ENCODE measurements at regions not wholly inside any gene's neighbourhood (a gene's known extent, or its start where the extent isn't known, plus 50 kb on each side); places are given as distances from the start of the nearest gene placed in this dataset.

GRCh38 chr3:67986706-67987105 lies 332.3 kb upstream of the SUCLG2 start:
- no peaks in the 10 kb centered on the region for H3K27me3 ChIP-seq (ENCODE audit: control insufficient read depth, insufficient read depth, low read length)
- DNase-seq (ENCODE audit: low read depth in 4 of 6, low spot score in 6 of 6): peak in 1 of 6 donors; percentile 58
- WGBS (ENCODE audit: insufficient coverage): 93% methylated on average over 2 of the region's 4 CpGs
- no peaks in the 10 kb centered on the region for H3K4me1 ChIP-seq (ENCODE audit: control insufficient read depth, insufficient read depth, low read length)
- H3K9me3 ChIP-seq (ENCODE audit: control insufficient read depth, insufficient read depth, low read length): no peaks in the 10 kb centered on the region
- H3K36me3 ChIP-seq (ENCODE audit: control insufficient read depth, insufficient read depth, low read length): no peaks in the 10 kb centered on the region
- no peak overlapping the region for H3K4me3 ChIP-seq (ENCODE audit: low read depth, low read length)
- no peak overlapping the region for H3K27ac ChIP-seq (ENCODE audit: low read depth, low read length)

GRCh38 chr3:67983166-67983565 lies 328.8 kb upstream of the SUCLG2 start:
- H3K4me1 ChIP-seq (ENCODE audit: control insufficient read depth, insufficient read depth, low read length): no peaks in the 10 kb centered on the region

GRCh38 chr3:67981077-67981476 lies 326.7 kb upstream of the SUCLG2 start:
- no peaks in the 10 kb centered on the region for H3K36me3 ChIP-seq (ENCODE audit: control insufficient read depth, insufficient read depth, low read length)
- H3K4me1 ChIP-seq (ENCODE audit: control insufficient read depth, insufficient read depth, low read length): no peaks in the 10 kb centered on the region
- no peaks in the 10 kb centered on the region for H3K9me3 ChIP-seq (ENCODE audit: control insufficient read depth, insufficient read depth, low read length)
- no peaks in the 10 kb centered on the region for H3K27me3 ChIP-seq (ENCODE audit: control insufficient read depth, insufficient read depth, low read length)
- no peak overlapping the region for H3K27ac ChIP-seq (ENCODE audit: low read depth, low read length)
- no CpG with 5 or more reads among the region's 3 CpGs for WGBS (ENCODE audit: insufficient coverage)
- DNase-seq (ENCODE audit: low read depth in 4 of 6, low spot score in 6 of 6): no peak
- H3K4me3 ChIP-seq (ENCODE audit: low read depth, low read length): no peak overlapping the region

More at GRCh38 chr3:67983166-67983565, 328.8 kb upstream of the SUCLG2 start:
- Histone ChIP-seq H3K9me3 (ENCODE audit: control insufficient read depth, insufficient read depth, low read length) (no peaks in the 10 kb centered on the region), H3K4me3 (ENCODE audit: low read depth, low read length) (no peak overlapping the region), H3K36me3 (ENCODE audit: control insufficient read depth, insufficient read depth, low read length) (no peaks in the 10 kb centered on the region), H3K27ac (ENCODE audit: low read depth, low read length) (no peak overlapping the region), H3K27me3 (ENCODE audit: control insufficient read depth, insufficient read depth, low read length) (no peaks in the 10 kb centered on the region)
- WGBS (ENCODE audit: insufficient coverage): 25% methylated on average over 1 of the region's 3 CpGs
- DNase-seq (ENCODE audit: low read depth in 4 of 6, low spot score in 6 of 6): peak in 2 of 6 donors; percentile 53 to 61

- Histone ChIP-seq H3K27ac (ENCODE audit: low read depth, low read length) (no peak overlapping the region), H3K4me3 (ENCODE audit: low read depth, low read length) (no peak overlapping the region), H3K36me3 (ENCODE audit: control insufficient read depth, insufficient read depth, low read length) (no peaks in the 10 kb centered on the region), H3K27me3 (ENCODE audit: control insufficient read depth, insufficient read depth, low read length) (no peaks in the 10 kb centered on the region), H3K4me1 (ENCODE audit: control insufficient read depth, insufficient read depth, low read length) (no peaks in the 10 kb centered on the region), H3K9me3 (ENCODE audit: control insufficient read depth, insufficient read depth, low read length) (no peaks in the 10 kb centered on the region)
- DNase-seq (ENCODE audit: low read depth in 4 of 6, low spot score in 6 of 6): no peak
Observed at GRCh38 chr3:67979342-67979741, 324.9 kb upstream of the SUCLG2 start.

GRCh38 chr3:67977762-67978161 lies 323.4 kb upstream of the SUCLG2 start:
- no CpG with 5 or more reads among the region's 2 CpGs for WGBS (ENCODE audit: insufficient coverage)
- no peaks in the 10 kb centered on the region for H3K27me3 ChIP-seq (ENCODE audit: control insufficient read depth, insufficient read depth, low read length)
- H3K9me3 ChIP-seq (ENCODE audit: control insufficient read depth, insufficient read depth, low read length): no peaks in the 10 kb centered on the region
- no peaks in the 10 kb centered on the region for H3K4me1 ChIP-seq (ENCODE audit: control insufficient read depth, insufficient read depth, low read length)
- DNase-seq (ENCODE audit: low read depth in 4 of 6, low spot score in 6 of 6): no peak
- H3K36me3 ChIP-seq (ENCODE audit: control insufficient read depth, insufficient read depth, low read length): no peaks in the 10 kb centered on the region
- H3K27ac ChIP-seq (ENCODE audit: low read depth, low read length): no peak overlapping the region
- H3K4me3 ChIP-seq (ENCODE audit: low read depth, low read length): no peak overlapping the region

- Histone ChIP-seq H3K27ac (ENCODE audit: low read depth, low read length) (no peak overlapping the region), H3K4me1 (ENCODE audit: control insufficient read depth, insufficient read depth, low read length) (no peaks in the 10 kb centered on the region), H3K27me3 (ENCODE audit: control insufficient read depth, insufficient read depth, low read length) (no peaks in the 10 kb centered on the region), H3K36me3 (ENCODE audit: control insufficient read depth, insufficient read depth, low read length) (no peaks in the 10 kb centered on the region), H3K9me3 (ENCODE audit: control insufficient read depth, insufficient read depth, low read length) (no peaks in the 10 kb centered on the region), H3K4me3 (ENCODE audit: low read depth, low read length) (no peak overlapping the region)
- DNase-seq (ENCODE audit: low read depth in 4 of 6, low spot score in 6 of 6): no peak
- no CpG with 5 or more reads among the region's 2 CpGs for WGBS (ENCODE audit: insufficient coverage)
Observed at GRCh38 chr3:67976663-67977062, 322.3 kb upstream of the SUCLG2 start.

- H3K27ac ChIP-seq (ENCODE audit: low read depth, low read length): no peak overlapping the region
- no peak for DNase-seq (ENCODE audit: low read depth in 4 of 6, low spot score in 6 of 6)
- H3K4me3 ChIP-seq (ENCODE audit: low read depth, low read length): no peak overlapping the region
- no peaks in the 10 kb centered on the region for H3K36me3 ChIP-seq (ENCODE audit: control insufficient read depth, insufficient read depth, low read length)
- no peaks in the 10 kb centered on the region for H3K27me3 ChIP-seq (ENCODE audit: control insufficient read depth, insufficient read depth, low read length)
- no peaks in the 10 kb centered on the region for H3K4me1 ChIP-seq (ENCODE audit: control insufficient read depth, insufficient read depth, low read length)
- no peaks in the 10 kb centered on the region for H3K9me3 ChIP-seq (ENCODE audit: control insufficient read depth, insufficient read depth, low read length)
Observed at GRCh38 chr3:67964596-67964995, 310.2 kb upstream of the SUCLG2 start.

- Histone ChIP-seq H3K9me3 (ENCODE audit: control insufficient read depth, insufficient read depth, low read length) (no peaks in the 10 kb centered on the region), H3K27ac (ENCODE audit: low read depth, low read length) (no peak overlapping the region), H3K4me1 (ENCODE audit: control insufficient read depth, insufficient read depth, low read length) (no peaks in the 10 kb centered on the region), H3K36me3 (ENCODE audit: control insufficient read depth, insufficient read depth, low read length) (no peaks in the 10 kb centered on the region), H3K27me3 (ENCODE audit: control insufficient read depth, insufficient read depth, low read length) (no peaks in the 10 kb centered on the region), H3K4me3 (ENCODE audit: low read depth, low read length) (no peak overlapping the region)
- DNase-seq (ENCODE audit: low read depth in 4 of 6, low spot score in 6 of 6): no peak
- 100% methylated on average over 1 of the region's 2 CpGs for WGBS (ENCODE audit: insufficient coverage)
Observed at GRCh38 chr3:67957268-67957667, 302.9 kb upstream of the SUCLG2 start.

- no peaks in the 10 kb centered on the region for H3K9me3 ChIP-seq (ENCODE audit: control insufficient read depth, insufficient read depth, low read length)
- no peaks in the 10 kb centered on the region for H3K4me1 ChIP-seq (ENCODE audit: control insufficient read depth, insufficient read depth, low read length)
- 62% methylated on average over 8 of the region's 13 CpGs for WGBS (ENCODE audit: insufficient coverage)
- no peaks in the 10 kb centered on the region for H3K27me3 ChIP-seq (ENCODE audit: control insufficient read depth, insufficient read depth, low read length)
- H3K27ac ChIP-seq (ENCODE audit: low read depth, low read length): no peak overlapping the region
- no peaks in the 10 kb centered on the region for H3K36me3 ChIP-seq (ENCODE audit: control insufficient read depth, insufficient read depth, low read length)
- DNase-seq (ENCODE audit: low read depth in 4 of 6, low spot score in 6 of 6): no peak
- H3K4me3 ChIP-seq (ENCODE audit: low read depth, low read length): no peak overlapping the region
Observed at GRCh38 chr3:67947808-67948508, 293.5 kb upstream of the SUCLG2 start.

GRCh38 chr3:67946436-67946835 lies 292.0 kb upstream of the SUCLG2 start:
- Histone ChIP-seq H3K36me3 (ENCODE audit: control insufficient read depth, insufficient read depth, low read length) (no peaks in the 10 kb centered on the region), H3K9me3 (ENCODE audit: control insufficient read depth, insufficient read depth, low read length) (no peaks in the 10 kb centered on the region), H3K27ac (ENCODE audit: low read depth, low read length) (no peak overlapping the region), H3K27me3 (ENCODE audit: control insufficient read depth, insufficient read depth, low read length) (no peaks in the 10 kb centered on the region), H3K4me3 (ENCODE audit: low read depth, low read length) (no peak overlapping the region), H3K4me1 (ENCODE audit: control insufficient read depth, insufficient read depth, low read length) (no peaks in the 10 kb centered on the region)
- DNase-seq (ENCODE audit: low read depth in 4 of 6, low spot score in 6 of 6): peak in 2 of 6 donors; percentile 6 to 10

Measured in spinal cord (tissue), 9 donors.